Glutamatergic neuron (in vitro differentiated cells): ENCODE measurements at regions not wholly inside any gene's neighbourhood (a gene's known extent, or its start where the extent isn't known, plus 50 kb on each side); places are given as distances from the start of the nearest gene placed in this dataset.

ENCODE experiments used
- DNase-seq: peaks from one replicate; pipeline ENCODE4 v3.0.0; 2022
- H3K27ac Mint-ChIP-seq: one replicate; pipeline ENCODE4 v1.8.0; 2020; ENCODE audit warnings: mild to moderate bottlenecking, mixed read lengths, inconsistent platforms; ENCODE audit not compliant: unreplicated experiment
- H3K27me3 Mint-ChIP-seq: one replicate; pipeline ENCODE4 v1.8.0; 2020; ENCODE audit warnings: mild to moderate bottlenecking, moderate library complexity, mixed read lengths, inconsistent platforms; ENCODE audit not compliant: unreplicated experiment
- H3K36me3 Mint-ChIP-seq: one replicate; pipeline ENCODE4 v1.8.0; 2020; ENCODE audit warnings: mild to moderate bottlenecking, mixed read lengths, inconsistent platforms; ENCODE audit not compliant: unreplicated experiment
- H3K4me1 Mint-ChIP-seq: one replicate; pipeline ENCODE4 v1.8.0; 2020; ENCODE audit warnings: mild to moderate bottlenecking, low read depth, mixed read lengths, inconsistent platforms; ENCODE audit not compliant: unreplicated experiment
- H3K4me3 Mint-ChIP-seq: one replicate; pipeline ENCODE4 v1.8.0; 2020; ENCODE audit warnings: mild to moderate bottlenecking, mixed read lengths, inconsistent platforms; ENCODE audit not compliant: unreplicated experiment
- H3K9me3 Mint-ChIP-seq: one replicate; pipeline ENCODE4 v1.8.0; 2020; ENCODE audit warnings: mild to moderate bottlenecking, moderate library complexity, mixed read lengths, inconsistent platforms; ENCODE audit not compliant: unreplicated experiment
- TF ChIP-seq, protein P1 (sequence below): fragments of 200-600 bp; sonication (generic); IDR thresholded peaks from one replicate; pipeline ENCODE4 v1.5.0; 2021; ENCODE audit not compliant: partially characterized antibody, unreplicated experiment

- TF ChIP-seq, protein P1, sequence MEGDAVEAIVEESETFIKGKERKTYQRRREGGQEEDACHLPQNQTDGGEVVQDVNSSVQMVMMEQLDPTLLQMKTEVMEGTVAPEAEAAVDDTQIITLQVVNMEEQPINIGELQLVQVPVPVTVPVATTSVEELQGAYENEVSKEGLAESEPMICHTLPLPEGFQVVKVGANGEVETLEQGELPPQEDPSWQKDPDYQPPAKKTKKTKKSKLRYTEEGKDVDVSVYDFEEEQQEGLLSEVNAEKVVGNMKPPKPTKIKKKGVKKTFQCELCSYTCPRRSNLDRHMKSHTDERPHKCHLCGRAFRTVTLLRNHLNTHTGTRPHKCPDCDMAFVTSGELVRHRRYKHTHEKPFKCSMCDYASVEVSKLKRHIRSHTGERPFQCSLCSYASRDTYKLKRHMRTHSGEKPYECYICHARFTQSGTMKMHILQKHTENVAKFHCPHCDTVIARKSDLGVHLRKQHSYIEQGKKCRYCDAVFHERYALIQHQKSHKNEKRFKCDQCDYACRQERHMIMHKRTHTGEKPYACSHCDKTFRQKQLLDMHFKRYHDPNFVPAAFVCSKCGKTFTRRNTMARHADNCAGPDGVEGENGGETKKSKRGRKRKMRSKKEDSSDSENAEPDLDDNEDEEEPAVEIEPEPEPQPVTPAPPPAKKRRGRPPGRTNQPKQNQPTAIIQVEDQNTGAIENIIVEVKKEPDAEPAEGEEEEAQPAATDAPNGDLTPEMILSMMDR: no peak
- H3K4me1 Mint-ChIP-seq: peaks cover 34% of the 10 kb centered on the region
- peaks cover 10% of the 10 kb centered on the region for H3K27me3 Mint-ChIP-seq
- peaks cover 10% of the 10 kb centered on the region for H3K9me3 Mint-ChIP-seq
- no peak overlapping the region for H3K27ac Mint-ChIP-seq
- DNase-seq: no peak
- no peak overlapping the region for H3K4me3 Mint-ChIP-seq
- H3K36me3 Mint-ChIP-seq: no peaks in the 10 kb centered on the region
These were observed 94.8 kb upstream of the SOX1 start for GRCh38 chr13:111971891-111972780.

DNA sequence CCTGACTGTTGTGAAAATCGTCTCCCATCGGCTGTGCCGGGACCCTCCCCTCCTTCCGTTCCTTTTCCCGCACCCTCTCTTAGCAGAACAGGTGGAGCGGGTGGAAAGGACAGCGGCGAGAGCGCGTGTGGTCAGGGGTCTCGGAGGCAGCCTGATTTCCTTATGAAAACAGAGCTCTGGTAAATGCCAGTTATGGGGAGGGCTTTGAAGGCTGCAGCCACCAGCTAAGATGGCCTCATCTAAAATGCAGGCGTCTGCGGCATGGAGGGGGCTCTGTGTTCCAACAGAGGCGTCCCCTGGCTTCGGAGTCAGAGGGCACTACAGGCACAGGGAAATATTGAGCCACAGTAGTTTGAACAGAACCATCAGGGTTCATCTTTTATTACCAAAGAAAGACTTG lies 93.8 kb upstream of the SOX1 start:
- peaks cover 29% of the 10 kb centered on the region for H3K4me1 Mint-ChIP-seq
- no peaks in the 10 kb centered on the region for H3K36me3 Mint-ChIP-seq
- H3K9me3 Mint-ChIP-seq: peaks cover 10% of the 10 kb centered on the region
- TF ChIP-seq, protein P1: no peak
- no peak for DNase-seq
- H3K27ac Mint-ChIP-seq: peak overlapping the region; percentile 17
- no peak overlapping the region for H3K4me3 Mint-ChIP-seq
- peaks cover 8% of the 10 kb centered on the region for H3K27me3 Mint-ChIP-seq

DNA sequence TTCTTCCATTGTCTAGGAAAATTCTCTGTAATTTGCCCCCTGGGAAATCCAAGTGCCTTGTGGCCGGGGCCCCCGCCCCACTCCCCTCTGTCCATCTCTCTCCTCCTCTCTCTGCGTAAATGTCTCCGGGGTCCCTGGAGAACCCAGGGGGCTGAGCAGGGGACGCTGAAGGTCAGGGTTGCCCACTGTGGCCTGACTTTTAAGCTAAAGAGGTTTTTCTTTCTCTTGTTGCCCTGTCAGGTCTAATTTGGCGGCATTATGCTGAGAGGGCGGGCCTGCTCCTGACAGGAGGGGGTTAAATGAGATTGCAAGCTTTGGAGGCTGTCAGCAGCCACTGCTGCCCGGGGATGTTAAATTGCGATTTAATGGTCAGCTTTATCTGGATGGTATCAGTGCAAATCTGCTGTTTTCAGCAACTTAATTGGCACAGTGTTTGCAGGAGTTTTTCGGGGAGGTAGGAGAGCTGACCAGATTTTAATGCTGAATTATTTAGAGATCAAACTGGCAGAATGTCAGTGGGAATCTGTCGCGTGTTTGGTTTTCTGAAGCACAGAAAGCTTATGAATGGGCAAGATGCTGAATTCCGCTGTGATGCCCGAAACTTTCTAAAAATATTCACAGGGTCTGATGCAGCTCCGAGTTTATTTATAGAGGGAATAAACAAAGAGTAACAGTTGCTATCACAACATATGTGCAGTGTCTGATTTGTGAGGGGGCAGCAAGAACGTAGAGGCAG lies 93.2 kb upstream of the SOX1 start:
- peaks cover 10% of the 10 kb centered on the region for H3K9me3 Mint-ChIP-seq
- peak overlapping the region; percentile 60 for H3K4me3 Mint-ChIP-seq
- H3K27ac Mint-ChIP-seq: peak overlapping the region; percentile 35
- H3K27me3 Mint-ChIP-seq: peaks cover 8% of the 10 kb centered on the region
- peaks cover 29% of the 10 kb centered on the region for H3K4me1 Mint-ChIP-seq
- TF ChIP-seq, protein P1: no peak
- peak; percentile 50 for DNase-seq
- no peaks in the 10 kb centered on the region for H3K36me3 Mint-ChIP-seq

DNA sequence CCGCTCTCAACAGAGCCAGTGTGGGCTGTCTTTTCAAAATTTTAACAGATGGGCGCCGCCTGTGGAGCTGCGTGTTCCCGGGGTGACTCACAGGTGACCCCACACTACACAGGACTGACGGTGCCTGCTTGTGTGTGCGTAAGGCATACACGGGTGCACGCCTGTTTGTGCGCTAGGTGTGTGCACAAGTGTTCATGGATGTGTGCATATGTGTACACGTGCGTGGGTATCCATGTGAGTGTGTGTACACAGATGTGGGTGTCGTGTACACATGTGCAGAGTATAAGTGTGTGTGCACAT lies 92.7 kb upstream of the SOX1 start:
- Mint-ChIP-seq H3K36me3 (no peaks in the 10 kb centered on the region), H3K27ac (peak overlapping the region; percentile 35), H3K27me3 (peaks cover 8% of the 10 kb centered on the region), H3K4me1 (peaks cover 29% of the 10 kb centered on the region), H3K4me3 (peak overlapping the region; percentile 60), H3K9me3 (peaks cover 10% of the 10 kb centered on the region)
- DNase-seq: no peak
- TF ChIP-seq, protein P1: no peak
